Endothelial cell (in vitro differentiated cells): ENCODE measurements at regions not wholly inside any gene's neighbourhood (a gene's known extent, or its start where the extent isn't known, plus 50 kb on each side); places are given as distances from the start of the nearest gene placed in this dataset.

Experiments used
- DNase-seq: peaks from one replicate; pipeline ENCODE4 v3.0.0; 2021; ENCODE audit warnings: low spot score
- H3K27ac Mint-ChIP-seq: one replicate; pipeline ENCODE4 v1.8.0; 2021; ENCODE audit warnings: mixed read lengths, inconsistent platforms; ENCODE audit not compliant: unreplicated experiment
- H3K27me3 Mint-ChIP-seq: one replicate; pipeline ENCODE4 v1.8.0; 2021; ENCODE audit warnings: mild to moderate bottlenecking, moderate library complexity, mixed read lengths, inconsistent platforms; ENCODE audit not compliant: unreplicated experiment
- H3K36me3 Mint-ChIP-seq: one replicate; pipeline ENCODE4 v1.8.0; 2021; ENCODE audit warnings: mild to moderate bottlenecking, low read depth, mixed read lengths, inconsistent platforms; ENCODE audit not compliant: unreplicated experiment
- H3K4me1 Mint-ChIP-seq: one replicate; pipeline ENCODE4 v1.8.0; 2021; ENCODE audit warnings: mild to moderate bottlenecking, mixed read lengths, inconsistent platforms; ENCODE audit not compliant: unreplicated experiment
- H3K4me3 Mint-ChIP-seq: one replicate; pipeline ENCODE4 v1.8.0; 2021; ENCODE audit warnings: mild to moderate bottlenecking, mixed read lengths, inconsistent platforms; ENCODE audit not compliant: unreplicated experiment
- H3K9me3 Mint-ChIP-seq: one replicate; pipeline ENCODE4 v1.8.0; 2021; ENCODE audit warnings: mixed read lengths, inconsistent platforms; ENCODE audit not compliant: unreplicated experiment
- CTCF ChIP-seq: fragments of 200-600 bp; sonication (generic); IDR thresholded peaks from one replicate; pipeline ENCODE4 v1.5.0; 2021; ENCODE audit warnings: antibody characterized with exemption; ENCODE audit not compliant: unreplicated experiment

- H3K9me3 Mint-ChIP-seq, result no peaks in the 10 kb centered on the region
- TF ChIP-seq CTCF, result no peak
- no peaks in the 10 kb centered on the region for H3K36me3 Mint-ChIP-seq
- H3K4me1 Mint-ChIP-seq, result no peaks in the 10 kb centered on the region
- peaks cover 2% of the 10 kb centered on the region for H3K27me3 Mint-ChIP-seq
- H3K4me3 Mint-ChIP-seq, result no peak overlapping the region
- DNase-seq, result no peak
- H3K27ac Mint-ChIP-seq, result peak overlapping the region; percentile 28
Measured at GRCh38 chr4:56733352-56733751, 52.3 kb upstream of the HOPX start.

- DNase-seq, result no peak
- Mint-ChIP-seq H3K27ac (no peak overlapping the region), H3K9me3 (no peaks in the 10 kb centered on the region), H3K4me1 (peaks cover 3% of the 10 kb centered on the region), H3K27me3 (peaks cover 4% of the 10 kb centered on the region), H3K36me3 (no peaks in the 10 kb centered on the region), H3K4me3 (no peak overlapping the region)
- TF ChIP-seq CTCF, result no peak
Measured at GRCh38 chr4:56732301-56732700, 51.2 kb upstream of the HOPX start.

DNA sequence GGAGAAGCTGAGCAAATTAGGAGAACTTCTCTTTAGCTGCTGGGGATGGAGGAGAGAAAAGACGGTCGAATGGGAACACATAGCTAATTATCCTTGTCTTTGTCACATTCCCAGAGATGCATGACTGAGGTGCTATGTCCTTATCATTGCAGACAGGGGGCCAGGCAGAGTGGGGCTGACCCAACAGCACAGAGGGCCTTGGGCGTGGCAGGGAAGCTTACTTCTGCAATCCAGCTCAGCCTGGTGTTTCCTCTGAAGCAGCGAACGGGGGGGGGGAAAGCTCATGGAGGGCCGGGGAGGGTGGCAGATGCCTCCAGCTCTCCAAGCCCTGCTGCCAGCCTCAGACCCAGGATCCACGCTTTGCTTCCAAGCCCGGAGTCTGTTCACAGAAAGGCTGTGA lies 50.8 kb upstream of the HOPX start:
- H3K4me3 Mint-ChIP-seq, result no peak overlapping the region
- peaks cover 4% of the 10 kb centered on the region for H3K27me3 Mint-ChIP-seq
- TF ChIP-seq CTCF, result no peak
- DNase-seq, result no peak
- peaks cover 4% of the 10 kb centered on the region for H3K4me1 Mint-ChIP-seq
- no peaks in the 10 kb centered on the region for H3K36me3 Mint-ChIP-seq
- no peaks in the 10 kb centered on the region for H3K9me3 Mint-ChIP-seq
- no peak overlapping the region for H3K27ac Mint-ChIP-seq
